22Rv1 (cell line): ENCODE measurements at regions not wholly inside any gene's neighbourhood (a gene's known extent, or its start where the extent isn't known, plus 50 kb on each side); places are given as distances from the start of the nearest gene placed in this dataset.

ENCODE experiments used
- ZFX ChIP-seq: fragments of 450-650 bp; IDR thresholded peaks from 2 replicates; pipeline ENCODE4 v1.6.1; 2017; ENCODE audit warnings: antibody characterized with exemption, borderline replicate concordance
- TF ChIP-seq, protein P1 (sequence below): fragments of 450-650 bp; IDR thresholded peaks from 2 replicates; pipeline ENCODE4 v1.5.1; 2017; ENCODE audit warnings: mild to moderate bottlenecking

GRCh38 chr11:122232985-122233384 is 117.0 kb upstream of the BLID start:
- TF ChIP-seq, protein P1, sequence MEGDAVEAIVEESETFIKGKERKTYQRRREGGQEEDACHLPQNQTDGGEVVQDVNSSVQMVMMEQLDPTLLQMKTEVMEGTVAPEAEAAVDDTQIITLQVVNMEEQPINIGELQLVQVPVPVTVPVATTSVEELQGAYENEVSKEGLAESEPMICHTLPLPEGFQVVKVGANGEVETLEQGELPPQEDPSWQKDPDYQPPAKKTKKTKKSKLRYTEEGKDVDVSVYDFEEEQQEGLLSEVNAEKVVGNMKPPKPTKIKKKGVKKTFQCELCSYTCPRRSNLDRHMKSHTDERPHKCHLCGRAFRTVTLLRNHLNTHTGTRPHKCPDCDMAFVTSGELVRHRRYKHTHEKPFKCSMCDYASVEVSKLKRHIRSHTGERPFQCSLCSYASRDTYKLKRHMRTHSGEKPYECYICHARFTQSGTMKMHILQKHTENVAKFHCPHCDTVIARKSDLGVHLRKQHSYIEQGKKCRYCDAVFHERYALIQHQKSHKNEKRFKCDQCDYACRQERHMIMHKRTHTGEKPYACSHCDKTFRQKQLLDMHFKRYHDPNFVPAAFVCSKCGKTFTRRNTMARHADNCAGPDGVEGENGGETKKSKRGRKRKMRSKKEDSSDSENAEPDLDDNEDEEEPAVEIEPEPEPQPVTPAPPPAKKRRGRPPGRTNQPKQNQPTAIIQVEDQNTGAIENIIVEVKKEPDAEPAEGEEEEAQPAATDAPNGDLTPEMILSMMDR, result no peak
- TF ChIP-seq ZFX, result no peak
